H1 (cell line): ENCODE measurements at regions not wholly inside any gene's neighbourhood (a gene's known extent, or its start where the extent isn't known, plus 50 kb on each side); places are given as distances from the start of the nearest gene placed in this dataset.

ENCODE experiments used
- CTCF ChIA-PET: fragments of 300-600 bp; sonication (Branson Sonifier 250); formaldehyde crosslinking; loops from one replicate; lab custom pipeline; 2021; ENCODE audit not compliant: partially characterized antibody; lab: Charles Lee
- POLR2A ChIA-PET: fragments of 300-600 bp; sonication (Branson Sonifier 250); formaldehyde crosslinking; loops from one replicate; lab custom pipeline; 2021; ENCODE audit warnings: inconsistent platforms; ENCODE audit not compliant: partially characterized antibody; lab: Charles Lee
- DNase-seq, 2 experiments: peaks; one replicate each; pipeline versions ENCODE4 v3.0.0 to v3.0.0-alpha.2; 2010 to 2022; ENCODE audit warnings: low spot score in 2 of 2, low read depth in 1 of 2, mixed read lengths in 1 of 2
- FAIRE-seq: peaks from 2 replicates; lab custom pipeline; 2011; peaks lifted over from hg19 to GRCh38; lab: Jason Lieb, UNC
- H2AFZ ChIP-seq: 2 replicates; pipeline ENCODE4 v1.8.1; 2012; ENCODE audit warnings: low read length, inconsistent platforms
- H2AK5ac ChIP-seq: 2 replicates; pipeline ENCODE4 v1.6.1; 2013; ENCODE audit warnings: low read depth, low read length
- H2BK120ac ChIP-seq: replicated peaks from 2 replicates; pipeline ENCODE3; 2013; ENCODE audit warnings: low read depth, low read length, inconsistent platforms
- H2BK12ac ChIP-seq: 2 replicates; pipeline ENCODE4 v1.6.1; 2013; ENCODE audit warnings: low read depth, low read length
- H2BK15ac ChIP-seq: 2 replicates; pipeline ENCODE4 v1.6.1; 2013; ENCODE audit warnings: low read length
- H2BK20ac ChIP-seq: 2 replicates; pipeline ENCODE4 v1.6.1; 2013; ENCODE audit warnings: low read length
- H2BK5ac ChIP-seq: 2 replicates; pipeline ENCODE4 v1.6.1; 2013; ENCODE audit warnings: low read depth, low read length
- H3K14ac ChIP-seq: 2 replicates; pipeline ENCODE4 v1.6.1; 2013; ENCODE audit warnings: inconsistent platforms; ENCODE audit not compliant: insufficient read length
- H3K18ac ChIP-seq: 2 replicates; pipeline ENCODE4 v1.6.1; 2013; ENCODE audit warnings: low read length; ENCODE audit errors: extremely low read depth
- H3K23ac ChIP-seq: 2 replicates; pipeline ENCODE4 v1.6.1; 2013; ENCODE audit warnings: inconsistent platforms; ENCODE audit not compliant: insufficient read length
- H3K23me2 ChIP-seq: 2 replicates; pipeline ENCODE4 v1.6.1; 2013; ENCODE audit warnings: low read depth, low read length
- H3K27ac ChIP-seq: 2 replicates; pipeline ENCODE4 v1.6.1; 2011; ENCODE audit warnings: low read depth, low read length, inconsistent platforms
- H3K27me3 ChIP-seq, 4 experiments: replicated peaks in 1 of 4; 1 replicate in 1 of 4; 2 replicates in 3 of 4; pipeline versions ENCODE4 v1.6.1 to v1.8.1; 2011 to 2013; ENCODE audit warnings: low read length in 3 of 4, mild to moderate bottlenecking in 3 of 4, inconsistent platforms in 2 of 4, mixed read lengths in 2 of 4, moderate library complexity in 1 of 4; ENCODE audit not compliant: control insufficient read depth in 3 of 4, insufficient read depth in 3 of 4; ENCODE audit errors: extremely low read depth in 1 of 4
- H3K36me3 ChIP-seq, 4 experiments: 2 replicates each; pipeline versions ENCODE4 v1.6.1 to v1.8.1; 2011 to 2013; ENCODE audit warnings: mild to moderate bottlenecking in 4 of 4, low read length in 3 of 4, moderate library complexity in 2 of 4, control low read depth in 1 of 4, inconsistent platforms in 1 of 4; ENCODE audit not compliant: insufficient read depth in 4 of 4, control insufficient read depth in 2 of 4
- H3K4ac ChIP-seq: replicated peaks from 2 replicates; pipeline ENCODE3; 2013; ENCODE audit warnings: low read length, low read depth, mixed read lengths, inconsistent platforms; ENCODE audit not compliant: insufficient read length
- H3K4me1 ChIP-seq, 4 experiments: replicated peaks in 1 of 4; 1 replicate in 1 of 4; 2 replicates in 3 of 4; pipeline versions ENCODE4 v1.6.1 to v1.8.1; 2011 to 2013; ENCODE audit warnings: low read length in 3 of 4, inconsistent platforms in 2 of 4, mixed read lengths in 1 of 4; ENCODE audit not compliant: insufficient read depth in 4 of 4, control insufficient read depth in 3 of 4
- H3K4me2 ChIP-seq, 2 experiments: 2 replicates each; pipeline versions ENCODE4 v1.6.1 to v1.8.1; 2011 to 2013; ENCODE audit warnings: low read depth in 2 of 2, low read length in 2 of 2, control low read depth in 1 of 2, inconsistent platforms in 1 of 2, mild to moderate bottlenecking in 1 of 2; ENCODE audit not compliant: insufficient read depth in 1 of 2
- H3K4me3 ChIP-seq, 4 experiments: fragments of 200-600, 300-600 bp in 1 of 4; sonication (generic), shearing (Covaris generic), sonication (Bioruptor Twin) in 1 of 4; 2 replicates each; pipeline versions ENCODE4 v1.5.1 to v1.8.1; 2011 to 2016; ENCODE audit warnings: low read length in 4 of 4, low read depth in 3 of 4, control low read depth in 2 of 4, inconsistent platforms in 2 of 4, mild to moderate bottlenecking in 2 of 4, mixed read lengths in 1 of 4, moderate library complexity in 1 of 4; ENCODE audit not compliant: insufficient read depth in 2 of 4; ENCODE audit errors: extremely low read depth in 1 of 4
- H3K56ac ChIP-seq: replicated peaks from 2 replicates; pipeline ENCODE3; 2013; ENCODE audit warnings: low read depth, mild to moderate bottlenecking, mixed read lengths, low read length, inconsistent platforms; ENCODE audit not compliant: insufficient read length
- H3K79me1 ChIP-seq: 2 replicates; pipeline ENCODE4 v1.6.1; 2013; ENCODE audit warnings: low read depth, low read length, control low read depth
- H3K79me2 ChIP-seq, 2 experiments: 2 replicates each; pipeline versions ENCODE4 v1.6.1 to v1.8.1; 2012 to 2013; ENCODE audit warnings: low read length in 2 of 2, mild to moderate bottlenecking in 2 of 2, inconsistent platforms in 1 of 2; ENCODE audit not compliant: insufficient read depth in 2 of 2, control insufficient read depth in 1 of 2
- H3K9ac ChIP-seq, 4 experiments: replicated peaks in 1 of 4; 1 replicate in 1 of 4; 2 replicates in 3 of 4; pipeline versions ENCODE4 v1.6.1 to v1.8.1; 2011 to 2013; ENCODE audit warnings: low read depth in 3 of 4, low read length in 3 of 4, control low read depth in 2 of 4, mild to moderate bottlenecking in 2 of 4, moderate library complexity in 2 of 4, inconsistent platforms in 1 of 4; ENCODE audit errors: extremely low read depth in 1 of 4
- H3K9me3 ChIP-seq, 2 experiments: 2 replicates each; pipeline versions ENCODE4 v1.6.1 to v1.8.1; 2012 to 2013; ENCODE audit warnings: mild to moderate bottlenecking in 2 of 2, moderate library complexity in 2 of 2, control low read depth in 1 of 2, inconsistent platforms in 1 of 2, low read depth in 1 of 2, low read length in 1 of 2, mixed read lengths in 1 of 2; ENCODE audit not compliant: insufficient read depth in 2 of 2
- H4K20me1 ChIP-seq, 2 experiments: replicated peaks in 1 of 2; 2 replicates each; pipeline versions ENCODE3 to v1.8.1; 2011 to 2013; ENCODE audit warnings: inconsistent platforms in 2 of 2, low read length in 2 of 2, mild to moderate bottlenecking in 1 of 2; ENCODE audit not compliant: insufficient read depth in 2 of 2, control insufficient read depth in 1 of 2
- H4K5ac ChIP-seq: 2 replicates; pipeline ENCODE4 v1.6.1; 2013; ENCODE audit warnings: low read length, low read depth, mixed read lengths, inconsistent platforms; ENCODE audit not compliant: insufficient read length
- H4K8ac ChIP-seq: 2 replicates; pipeline ENCODE4 v1.8.0; 2013; ENCODE audit warnings: mild to moderate bottlenecking, moderate library complexity, low read length, inconsistent platforms; ENCODE audit not compliant: insufficient read depth; ENCODE audit errors: extremely low read depth
- H4K91ac ChIP-seq: replicated peaks from 2 replicates; pipeline ENCODE3; 2013; ENCODE audit warnings: low read length, mixed read lengths, inconsistent platforms; ENCODE audit not compliant: insufficient read length
- BCL11A ChIP-seq, 2 experiments: IDR thresholded peaks; one replicate each; pipeline ENCODE4 v1.6.1; 2011; ENCODE audit warnings: low read depth in 2 of 2, low read length in 2 of 2, mild to moderate bottlenecking in 2 of 2
- CEBPB ChIP-seq: IDR thresholded peaks from 2 replicates; pipeline ENCODE4 v1.6.1; 2012; ENCODE audit warnings: low read depth, low read length
- CTBP2 ChIP-seq: IDR thresholded peaks from 2 replicates; pipeline ENCODE4 v1.7.0; 2011; ENCODE audit warnings: borderline replicate concordance, mild to moderate bottlenecking, moderate library complexity, mixed read lengths, low read length; ENCODE audit not compliant: insufficient read depth, insufficient read length
- CTCF ChIP-seq, 3 experiments: IDR thresholded peaks; 1 replicate in 2 of 3; 2 replicates in 1 of 3; pipeline versions ENCODE4 v1.5.1 to v1.6.1; 2011; ENCODE audit warnings: low read length in 3 of 3, mild to moderate bottlenecking in 3 of 3, inconsistent platforms in 2 of 3, low read depth in 1 of 3, moderate library complexity in 1 of 3; ENCODE audit not compliant: insufficient read depth in 1 of 3; ENCODE audit errors: control extremely low read depth in 1 of 3
- FOSL1 ChIP-seq: IDR thresholded peaks from 2 replicates; pipeline ENCODE4 v1.6.1; 2011; ENCODE audit warnings: mild to moderate bottlenecking, low read depth, low read length, moderate library complexity; ENCODE audit not compliant: insufficient read depth
- KDM4A ChIP-seq: IDR thresholded peaks from one replicate; pipeline ENCODE4 v1.7.1; 2012; ENCODE audit warnings: low read depth, mild to moderate bottlenecking, moderate library complexity, low read length, inconsistent platforms; ENCODE audit not compliant: severe bottlenecking
- RNF2 ChIP-seq: fragments of 200-900, 300-1000 bp; sonication (generic); IDR thresholded peaks from 2 replicates; pipeline ENCODE4 v1.7.1; 2016; ENCODE audit warnings: borderline replicate concordance, low read depth, mild to moderate bottlenecking, antibody characterized with exemption, low read length; ENCODE audit not compliant: poor library complexity, severe bottlenecking; ENCODE audit errors: missing control alignments
- SUZ12 ChIP-seq: fragments of 200-600 bp; sonication (generic); IDR thresholded peaks from 2 replicates; pipeline ENCODE4 v1.6.1; 2012; ENCODE audit warnings: mild to moderate bottlenecking, inconsistent platforms, low read length, moderate library complexity, mixed read lengths
- TEAD4 ChIP-seq: IDR thresholded peaks from 2 replicates; pipeline ENCODE4 v1.6.1; 2012; ENCODE audit warnings: low read depth, low read length, inconsistent platforms, mixed read lengths
- WGBS, 2 experiments: shearing (Covaris generic) in 1 of 2; methylation state at CpG; one replicate each; pipeline versions ENCODE4 v1.1.6 to v1.1.7; 2013 to 2015; ENCODE audit warnings: low lambda C conversion rate in 2 of 2, mixed read lengths in 2 of 2, inconsistent platforms in 1 of 2, low coverage in 1 of 2, missing lambda C conversion rate in 1 of 2; ENCODE audit not compliant: insufficient replicate concordance in 2 of 2, insufficient coverage in 1 of 2, insufficient read length in 1 of 2; ENCODE audit errors: extremely low coverage in 1 of 2, missing lambda C conversion rate in 1 of 2; 5-methylcytosine and 5-hydroxymethylcytosine counted together

- H4K20me1 ChIP-seq: no peaks in the 10 kb centered on the region
- FAIRE-seq: no peak
- no peak overlapping the region for H3K18ac ChIP-seq
- no peak overlapping the region for H2AFZ ChIP-seq
- no peak overlapping the region for H4K91ac ChIP-seq
- H3K4me3 ChIP-seq: no peak overlapping the region
- POLR2A ChIA-PET: no interaction called here
- TF ChIP-seq CEBPB (no peak), KDM4A (no peak), CTCF (IDR thresholded peaks at IDR 0.05; ENCODE audit: control extremely low read depth in 1 of 3, insufficient read depth in 1 of 3, low read depth in 1 of 3, low read length in 3 of 3) (no peak), SUZ12 (no peak), FOSL1 (no peak), CTBP2 (no peak), TEAD4 (no peak), BCL11A (IDR thresholded peaks at IDR 0.05; ENCODE audit: low read depth in 2 of 2, low read length in 2 of 2) (no peak), RNF2 (no peak)
- TF ChIP-seq, all 59 proteins: peak for 0
- Histone ChIP-seq H4K8ac (no peak overlapping the region), H3K79me2 (no peaks in the 10 kb centered on the region), H2BK5ac (no peak overlapping the region), H3K56ac (no peak overlapping the region), H3K4me1 (peaks cover 0 to 5% (median 1%) of the 10 kb centered on the region in 4 experiments; a peak in 3 of 7 replicates), H2BK15ac (no peak overlapping the region), H4K5ac (no peak overlapping the region), H3K79me1 (no peaks in the 10 kb centered on the region), H2BK120ac (no peak overlapping the region), H2BK12ac (no peak overlapping the region), H3K23ac (no peak overlapping the region), H3K14ac (no peak overlapping the region), H2BK20ac (no peak overlapping the region), H3K4ac (no peak overlapping the region), H2AK5ac (no peak overlapping the region), H3K9ac (no peak overlapping the region), H3K27me3 (no peaks in the 10 kb centered on the region), H3K27ac (no peak overlapping the region), H3K4me2 (no peak overlapping the region), H3K9me3 (no peaks in the 10 kb centered on the region), H3K23me2 (no peaks in the 10 kb centered on the region), H3K36me3 (no peaks in the 10 kb centered on the region)
- WGBS, 2 experiments: 86% methylated on average over 4 of the region's 4 CpGs; no CpG with 5 or more reads in 1 of the 2 experiments
- CTCF ChIA-PET: interaction anchor here (0.7 to 2.3 kb wide), 6 partner anchors 17 to 190 kb away, joined by 3 to 11 read pairs (median 4); partner anchors contain the start of gene LSG1
- no peak for DNase-seq
Observed at GRCh38 chr3:194861375-194861774, 175.7 kb downstream of the FAM43A start.
